A549 (cell line): ENCODE measurements at regions not wholly inside any gene's neighbourhood (a gene's known extent, or its start where the extent isn't known, plus 50 kb on each side); places are given as distances from the start of the nearest gene placed in this dataset.

Experiments
- ATAC-seq, 2 experiments: fragments of 200-7000 bp in 1 of 2; fragments of >200 bp in 1 of 2; cut with Nextera tagmentation in 1 of 2; cut with Tn5 transposase in 1 of 2; 3 replicates each; pipeline versions ENCODE4 v1.8.0 to v1.9.1; 2018 to 2020; ENCODE audit warnings: mild to moderate bottlenecking in 1 of 2, moderate library complexity in 1 of 2
- CTCF ChIA-PET: fragments of 300-600 bp; sonication (Branson Sonifier 250); formaldehyde crosslinking; extraction: SDS; loops from one replicate; lab custom pipeline; 2021; ENCODE audit warnings: antibody characterized with exemption, inconsistent platforms; lab: Yijun Ruan, JAX
- POLR2A ChIA-PET: fragments of 350-600 bp; formaldehyde crosslinking; extraction: SDS; loops from one replicate; lab custom pipeline; 2021; ENCODE audit warnings: antibody characterized with exemption, inconsistent platforms; lab: Yijun Ruan, JAX
- DNase-seq, 2 experiments: peaks; one replicate each; pipeline versions ENCODE4 v3.0.0 to v3.0.0-alpha.2; 2011 to 2016; ENCODE audit warnings: low read depth in 1 of 2, low spot score in 1 of 2
- FAIRE-seq: peaks from 2 replicates; lab custom pipeline; 2011; peaks lifted over from hg19 to GRCh38; lab: Jason Lieb, UNC
- H3K27ac ChIP-seq, 2 experiments: fragments of >200 bp; sonication (Bioruptor Twin); formaldehyde crosslinking; 3 replicates each; pipeline ENCODE4 v1.5.1; 2016 to 2017
- H3K4me1 ChIP-seq: fragments of >200 bp; sonication (Bioruptor Twin); formaldehyde crosslinking; 3 replicates; pipeline ENCODE4 v1.6.1; 2016
- H3K4me2 ChIP-seq: fragments of >200 bp; sonication (Bioruptor Twin); formaldehyde crosslinking; 3 replicates; pipeline ENCODE4 v1.6.1; 2016
- H3K4me3 ChIP-seq: fragments of >200 bp; sonication (Bioruptor Twin); formaldehyde crosslinking; 3 replicates; pipeline ENCODE4 v1.5.1; 2016
- H3K9me3 ChIP-seq: fragments of >200 bp; sonication (Bioruptor Twin); formaldehyde crosslinking; 3 replicates; pipeline ENCODE4 v1.6.1; 2016
- CBX2 ChIP-seq: fragments of 200-600 bp; sonication (generic); IDR thresholded peaks from 2 replicates; pipeline ENCODE4 v1.6.1; 2016; ENCODE audit warnings: low read depth, mild to moderate bottlenecking, borderline replicate concordance
- CBX8 ChIP-seq: fragments of 200-600 bp; sonication (generic); IDR thresholded peaks from 2 replicates; pipeline ENCODE4 v1.6.1; 2016
- EHMT2 ChIP-seq: fragments of 200-600 bp; sonication (generic); IDR thresholded peaks from 2 replicates; pipeline ENCODE4 v1.6.1; 2016; ENCODE audit warnings: antibody characterized with exemption, low read depth, mild to moderate bottlenecking, moderate library complexity
- EP300 ChIP-seq, 2 experiments: fragments of >200 bp; sonication (Bioruptor Twin); formaldehyde crosslinking; IDR thresholded peaks; 2 replicates in 1 of 2; 3 replicates in 1 of 2; pipeline ENCODE4 v1.6.1; 2016 to 2017
- ESRRA ChIP-seq: fragments of 150-350 bp; IDR thresholded peaks from 2 replicates; pipeline ENCODE4 v1.6.1; 2014; ENCODE audit warnings: mild to moderate bottlenecking, low read length, borderline replicate concordance
- FOSB ChIP-seq: fragments of 250-450 bp; sonication (Bioruptor Pico); IDR thresholded peaks from 2 replicates; pipeline ENCODE4 v1.5.0; 2020; ENCODE audit warnings: mild to moderate bottlenecking, moderate library complexity
- HDAC2 ChIP-seq: fragments of 200-600 bp; sonication (generic); IDR thresholded peaks from 2 replicates; pipeline ENCODE4 v1.6.1; 2016
- HOXA7 ChIP-seq: fragments of 250-450 bp; sonication (Bioruptor Pico); IDR thresholded peaks from 2 replicates; pipeline ENCODE4 v1.5.0; 2020; ENCODE audit warnings: mild to moderate bottlenecking, moderate library complexity
- KDM1A ChIP-seq: fragments of 200-600 bp; sonication (generic); IDR thresholded peaks from 2 replicates; pipeline ENCODE4 v1.6.1; 2016; ENCODE audit warnings: low read depth, mild to moderate bottlenecking
- MAFK ChIP-seq: fragments of 450-650 bp; IDR thresholded peaks from 2 replicates; pipeline ENCODE4 v1.6.1; 2014; ENCODE audit not compliant: partially characterized antibody
- NFE2L2 ChIP-seq: fragments of 150-350 bp; conservative IDR thresholded peaks from 2 replicates; pipeline ENCODE4 v1.6.1; 2014; ENCODE audit warnings: low read length
- PHF8 ChIP-seq: fragments of 200-600 bp; sonication (generic); IDR thresholded peaks from 2 replicates; pipeline ENCODE4 v1.6.1; 2016; ENCODE audit warnings: low read depth, mild to moderate bottlenecking, antibody characterized with exemption, moderate library complexity, borderline replicate concordance
- POLR2A ChIP-seq: IDR thresholded peaks from 2 replicates; pipeline ENCODE4 v1.6.1; 2012; ENCODE audit warnings: mild to moderate bottlenecking, low read length
- POLR2AphosphoS2 ChIP-seq: conservative IDR thresholded peaks from 2 replicates; pipeline ENCODE4 v1.6.1; 2012; ENCODE audit warnings: low read length, improper control_type of control experiment, inconsistent platforms
- RARB ChIP-seq: fragments of 250-450 bp; sonication (Bioruptor Pico); IDR thresholded peaks from 2 replicates; pipeline ENCODE4 v1.8.0; 2021; ENCODE audit warnings: mild to moderate bottlenecking, moderate library complexity
- RCOR1 ChIP-seq: fragments of 150-350 bp; IDR thresholded peaks from 2 replicates; pipeline ENCODE4 v1.6.1; 2014; ENCODE audit warnings: antibody characterized with exemption, low read length, low read depth
- RFX5 ChIP-seq: fragments of 450-650 bp; IDR thresholded peaks from 2 replicates; pipeline ENCODE4 v1.7.1; 2014; ENCODE audit warnings: antibody characterized with exemption, mild to moderate bottlenecking, moderate library complexity
- SMC3 ChIP-seq: fragments of >200 bp; sonication (Bioruptor Twin); formaldehyde crosslinking; IDR thresholded peaks from 3 replicates; pipeline ENCODE4 v1.6.1; 2018; ENCODE audit warnings: inconsistent platforms
- SREBF2 ChIP-seq: fragments of 450-650 bp; IDR thresholded peaks from 2 replicates; pipeline ENCODE4 v1.6.1; 2014; ENCODE audit warnings: mild to moderate bottlenecking, moderate library complexity
- TFCP2L1 ChIP-seq: fragments of 250-450 bp; sonication (Bioruptor Pico); IDR thresholded peaks from 2 replicates; pipeline ENCODE4 v1.5.0; 2021; ENCODE audit warnings: mild to moderate bottlenecking
- ZC3H11A ChIP-seq: fragments of 450-650 bp; IDR thresholded peaks from 2 replicates; pipeline ENCODE4 v1.6.1; 2014; ENCODE audit warnings: antibody characterized with exemption, mild to moderate bottlenecking
- ZSCAN20 ChIP-seq: fragments of 250-450 bp; sonication (Bioruptor Pico); IDR thresholded peaks from 2 replicates; pipeline ENCODE4 v1.8.0; 2022; ENCODE audit warnings: mild to moderate bottlenecking, moderate library complexity
- WGBS: methylation state at CpG from one replicate; pipeline ENCODE4 v1.1.6; 2017; ENCODE audit errors: missing lambda C conversion rate; 5-methylcytosine and 5-hydroxymethylcytosine counted together
- TF ChIP-seq, protein P1 (sequence below): IDR thresholded peaks from 2 replicates; pipeline ENCODE4 v1.6.1; 2012
- TF ChIP-seq, protein P2 (sequence below): fragments of >200 bp; sonication (Bioruptor Twin); formaldehyde crosslinking; IDR thresholded peaks from 3 replicates; pipeline ENCODE4 v1.6.1; 2016
- TF ChIP-seq, protein P3 (sequence below): fragments of >200 bp; sonication (Bioruptor Twin); formaldehyde crosslinking; IDR thresholded peaks from 3 replicates; pipeline ENCODE4 v1.5.1; 2016
- TF ChIP-seq, protein P4 (sequence below): fragments of 250-450 bp; sonication (Bioruptor Pico); IDR thresholded peaks from 2 replicates; pipeline ENCODE4 v1.5.0; 2021; ENCODE audit warnings: mild to moderate bottlenecking, moderate library complexity, borderline replicate concordance
- TF ChIP-seq, protein P5 (sequence below): fragments of 450-650 bp; IDR thresholded peaks from 2 replicates; pipeline ENCODE4 v1.6.1; 2014; ENCODE audit warnings: antibody characterized with exemption

DNA sequence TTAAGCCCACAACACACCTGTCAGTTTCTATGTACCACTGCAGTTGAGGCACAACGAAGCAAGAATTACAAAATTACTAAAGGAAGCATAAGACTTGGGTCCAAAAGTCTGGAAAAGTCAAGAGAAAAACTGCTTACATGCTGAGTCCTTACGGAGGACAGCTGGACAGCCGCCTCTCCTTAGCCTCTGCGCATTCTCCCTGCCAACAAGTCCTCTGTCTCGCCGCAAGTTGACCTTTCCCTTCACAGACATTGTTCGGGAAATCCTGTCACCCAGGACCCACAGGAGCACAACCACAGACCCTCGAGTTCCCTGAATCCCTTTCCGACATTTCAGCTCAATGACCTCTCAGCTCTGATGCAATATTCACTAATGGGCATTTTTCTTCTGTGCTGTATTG lies 525.4 kb upstream of the SALL3 start:
- ATAC-seq = no peak
- no peak overlapping the region for H3K4me3 ChIP-seq
- POLR2A ChIA-PET = interaction anchor here (0.6 kb wide), 1 partner anchor 15 kb away, joined by 4 read pairs; no protein-coding TSS in a partner anchor
- FAIRE-seq = no peak
- H3K4me2 ChIP-seq = no peak overlapping the region
- H3K4me1 ChIP-seq = no peaks in the 10 kb centered on the region
- no peaks in the 10 kb centered on the region for H3K9me3 ChIP-seq
- CTCF ChIA-PET = no interaction called here
- no peak for TF ChIP-seq ZSCAN20 (CRISPR knock-in tag)
- no peak for TF ChIP-seq PHF8
- no peak for TF ChIP-seq SMC3
- no peak for TF ChIP-seq HDAC2
- TF ChIP-seq EHMT2 = no peak
- TF ChIP-seq, protein P1, sequence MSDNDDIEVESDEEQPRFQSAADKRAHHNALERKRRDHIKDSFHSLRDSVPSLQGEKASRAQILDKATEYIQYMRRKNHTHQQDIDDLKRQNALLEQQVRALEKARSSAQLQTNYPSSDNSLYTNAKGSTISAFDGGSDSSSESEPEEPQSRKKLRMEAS = no peak
- no peak for TF ChIP-seq ESRRA
- no peak for TF ChIP-seq POLR2AphosphoS2
- TF ChIP-seq ZC3H11A = no peak
- TF ChIP-seq POLR2A = no peak
- no peak for TF ChIP-seq RARB
- TF ChIP-seq MAFK = no peak
- TF ChIP-seq, protein P2, sequence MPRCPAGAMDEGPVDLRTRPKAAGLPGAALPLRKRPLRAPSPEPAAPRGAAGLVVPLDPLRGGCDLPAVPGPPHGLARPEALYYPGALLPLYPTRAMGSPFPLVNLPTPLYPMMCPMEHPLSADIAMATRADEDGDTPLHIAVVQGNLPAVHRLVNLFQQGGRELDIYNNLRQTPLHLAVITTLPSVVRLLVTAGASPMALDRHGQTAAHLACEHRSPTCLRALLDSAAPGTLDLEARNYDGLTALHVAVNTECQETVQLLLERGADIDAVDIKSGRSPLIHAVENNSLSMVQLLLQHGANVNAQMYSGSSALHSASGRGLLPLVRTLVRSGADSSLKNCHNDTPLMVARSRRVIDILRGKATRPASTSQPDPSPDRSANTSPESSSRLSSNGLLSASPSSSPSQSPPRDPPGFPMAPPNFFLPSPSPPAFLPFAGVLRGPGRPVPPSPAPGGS = no peak
- TF ChIP-seq, protein P3, sequence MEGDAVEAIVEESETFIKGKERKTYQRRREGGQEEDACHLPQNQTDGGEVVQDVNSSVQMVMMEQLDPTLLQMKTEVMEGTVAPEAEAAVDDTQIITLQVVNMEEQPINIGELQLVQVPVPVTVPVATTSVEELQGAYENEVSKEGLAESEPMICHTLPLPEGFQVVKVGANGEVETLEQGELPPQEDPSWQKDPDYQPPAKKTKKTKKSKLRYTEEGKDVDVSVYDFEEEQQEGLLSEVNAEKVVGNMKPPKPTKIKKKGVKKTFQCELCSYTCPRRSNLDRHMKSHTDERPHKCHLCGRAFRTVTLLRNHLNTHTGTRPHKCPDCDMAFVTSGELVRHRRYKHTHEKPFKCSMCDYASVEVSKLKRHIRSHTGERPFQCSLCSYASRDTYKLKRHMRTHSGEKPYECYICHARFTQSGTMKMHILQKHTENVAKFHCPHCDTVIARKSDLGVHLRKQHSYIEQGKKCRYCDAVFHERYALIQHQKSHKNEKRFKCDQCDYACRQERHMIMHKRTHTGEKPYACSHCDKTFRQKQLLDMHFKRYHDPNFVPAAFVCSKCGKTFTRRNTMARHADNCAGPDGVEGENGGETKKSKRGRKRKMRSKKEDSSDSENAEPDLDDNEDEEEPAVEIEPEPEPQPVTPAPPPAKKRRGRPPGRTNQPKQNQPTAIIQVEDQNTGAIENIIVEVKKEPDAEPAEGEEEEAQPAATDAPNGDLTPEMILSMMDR = no peak
- WGBS = 14% methylated on average over 9 of the region's 9 CpGs
- DNase-seq = no peak
- H3K27ac ChIP-seq = no peak overlapping the region

DNA sequence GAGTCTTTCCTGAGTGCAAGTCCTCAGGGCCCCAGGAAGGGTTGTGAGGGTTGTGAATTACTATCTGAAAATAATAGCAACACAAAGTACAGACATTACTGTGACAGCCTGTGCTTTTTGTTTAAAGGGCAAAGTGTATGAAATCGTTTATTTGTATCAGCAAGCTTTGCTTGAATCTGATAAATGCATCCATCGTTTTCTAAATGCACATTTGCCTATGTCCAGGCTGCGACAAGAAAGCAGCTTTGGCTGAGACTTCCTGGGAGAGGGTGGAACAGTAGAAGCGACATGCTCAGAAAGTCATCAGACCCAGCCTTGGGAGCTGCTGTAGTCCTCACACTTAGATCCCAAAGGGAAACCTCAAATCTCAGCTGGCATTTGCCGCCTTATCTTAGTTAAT lies 524.2 kb upstream of the SALL3 start:
- TF ChIP-seq RARB (no peak), RCOR1 (no peak), KDM1A (no peak), HOXA7 (CRISPR knock-in tag) (no peak), FOSB (CRISPR knock-in tag) (no peak), SREBF2 (no peak), RFX5 (no peak), EHMT2 (no peak), CBX2 (no peak), EP300 (IDR thresholded peaks at IDR 0.05) (no peak)
- H3K4me3 ChIP-seq = no peak overlapping the region
- POLR2A ChIA-PET = no interaction called here
- H3K27ac ChIP-seq = no peak overlapping the region
- FAIRE-seq = no peak
- H3K9me3 ChIP-seq = no peaks in the 10 kb centered on the region
- WGBS = 20% methylated on average over 5 of the region's 5 CpGs
- H3K4me1 ChIP-seq = no peaks in the 10 kb centered on the region
- no peak for DNase-seq
- CTCF ChIA-PET = no interaction called here
- ATAC-seq = no peak
- no peak overlapping the region for H3K4me2 ChIP-seq

DNA sequence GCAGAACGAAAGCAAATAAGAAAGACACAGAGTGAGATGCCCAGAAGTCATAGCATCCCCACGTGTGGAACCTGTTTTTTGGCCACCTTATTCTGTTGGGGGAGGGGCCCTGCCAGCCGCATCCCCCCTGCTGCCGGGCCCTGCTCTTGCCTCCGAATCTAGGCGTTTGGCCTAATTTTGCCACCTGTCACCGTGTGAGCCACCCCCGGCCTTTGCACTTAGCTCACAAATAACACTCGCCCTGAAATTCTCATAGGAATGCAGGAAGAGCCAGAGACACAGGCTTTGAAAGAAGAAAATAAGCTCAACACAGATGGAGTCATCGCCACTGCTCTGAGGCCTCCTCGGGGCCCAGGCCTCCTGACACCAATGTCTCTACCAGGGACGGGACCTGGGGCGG lies 522.6 kb upstream of the SALL3 start:
- Histone ChIP-seq H3K4me1 (no peaks in the 10 kb centered on the region), H3K4me2 (no peak overlapping the region), H3K27ac (no peak overlapping the region), H3K9me3 (no peaks in the 10 kb centered on the region), H3K4me3 (no peak overlapping the region)
- no peak for DNase-seq
- ChIA-PET POLR2A (no interaction called here), CTCF (no interaction called here)
- WGBS = 21% methylated on average over 13 of the region's 13 CpGs
- FAIRE-seq = no peak
- no peak for ATAC-seq
- TF ChIP-seq PHF8 (no peak), ESRRA (no peak), MAFK (no peak), HDAC2 (no peak), NFE2L2 (no peak), TFCP2L1 (no peak), CBX8 (no peak), RFX5 (no peak)
- TF ChIP-seq, protein P1 = no peak
- TF ChIP-seq, protein P4, sequence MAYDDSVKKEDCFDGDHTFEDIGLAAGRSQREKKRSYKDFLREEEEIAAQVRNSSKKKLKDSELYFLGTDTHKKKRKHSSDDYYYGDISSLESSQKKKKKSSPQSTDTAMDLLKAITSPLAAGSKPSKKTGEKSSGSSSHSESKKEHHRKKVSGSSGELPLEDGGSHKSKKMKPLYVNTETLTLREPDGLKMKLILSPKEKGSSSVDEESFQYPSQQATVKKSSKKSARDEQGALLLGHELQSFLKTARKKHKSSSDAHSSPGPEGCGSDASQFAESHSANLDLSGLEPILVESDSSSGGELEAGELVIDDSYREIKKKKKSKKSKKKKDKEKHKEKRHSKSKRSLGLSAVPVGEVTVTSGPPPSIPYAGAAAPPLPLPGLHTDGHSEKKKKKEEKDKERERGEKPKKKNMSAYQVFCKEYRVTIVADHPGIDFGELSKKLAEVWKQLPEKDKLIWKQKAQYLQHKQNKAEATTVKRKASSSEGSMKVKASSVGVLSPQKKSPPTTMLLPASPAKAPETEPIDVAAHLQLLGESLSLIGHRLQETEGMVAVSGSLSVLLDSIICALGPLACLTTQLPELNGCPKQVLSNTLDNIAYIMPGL (CRISPR knock-in tag) = no peak
- TF ChIP-seq, protein P5, sequence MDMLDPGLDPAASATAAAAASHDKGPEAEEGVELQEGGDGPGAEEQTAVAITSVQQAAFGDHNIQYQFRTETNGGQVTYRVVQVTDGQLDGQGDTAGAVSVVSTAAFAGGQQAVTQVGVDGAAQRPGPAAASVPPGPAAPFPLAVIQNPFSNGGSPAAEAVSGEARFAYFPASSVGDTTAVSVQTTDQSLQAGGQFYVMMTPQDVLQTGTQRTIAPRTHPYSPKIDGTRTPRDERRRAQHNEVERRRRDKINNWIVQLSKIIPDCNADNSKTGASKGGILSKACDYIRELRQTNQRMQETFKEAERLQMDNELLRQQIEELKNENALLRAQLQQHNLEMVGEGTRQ = no peak
